H9 (cell line): ENCODE measurements at regions not wholly inside any gene's neighbourhood (a gene's known extent, or its start where the extent isn't known, plus 50 kb on each side); places are given as distances from the start of the nearest gene placed in this dataset.

Experiments
- DNase-seq: peaks from one replicate; pipeline ENCODE4 v3.0.0-alpha.2; 2017
- H2AFZ ChIP-seq: one replicate; pipeline ENCODE4 v1.6.1; 2013; ENCODE audit warnings: mild to moderate bottlenecking, low read length, control low read depth, moderate library complexity
- H2AK5ac ChIP-seq: 2 replicates; pipeline ENCODE4 v1.6.1; 2013; ENCODE audit warnings: low read length, control low read depth, mixed read lengths; ENCODE audit not compliant: insufficient read length
- H2BK120ac ChIP-seq: one replicate; pipeline ENCODE4 v1.6.1; 2013; ENCODE audit warnings: low read depth, mild to moderate bottlenecking, low read length, control low read depth, inconsistent platforms; ENCODE audit not compliant: poor library complexity, severe bottlenecking
- H2BK12ac ChIP-seq: 2 replicates; pipeline ENCODE4 v1.6.1; 2013; ENCODE audit warnings: low read length, control low read depth, mixed read lengths, low read depth; ENCODE audit not compliant: insufficient read length
- H2BK15ac ChIP-seq: 2 replicates; pipeline ENCODE4 v1.6.1; 2013; ENCODE audit warnings: low read depth, low read length, control low read depth
- H2BK20ac ChIP-seq: one replicate; pipeline ENCODE4 v1.6.1; 2013; ENCODE audit warnings: low read depth, mild to moderate bottlenecking, low read length, control low read depth, inconsistent platforms; ENCODE audit not compliant: poor library complexity, severe bottlenecking
- H2BK5ac ChIP-seq: 2 replicates; pipeline ENCODE4 v1.6.1; 2013; ENCODE audit warnings: low read length, control low read depth, mixed read lengths; ENCODE audit not compliant: insufficient read length
- H3K14ac ChIP-seq: 2 replicates; pipeline ENCODE4 v1.6.1; 2013; ENCODE audit warnings: low read length, control low read depth; ENCODE audit not compliant: insufficient read depth
- H3K18ac ChIP-seq: 2 replicates; pipeline ENCODE4 v1.6.1; 2013; ENCODE audit warnings: low read depth, mild to moderate bottlenecking, mixed read lengths, low read length, control low read depth; ENCODE audit not compliant: insufficient read length
- H3K23ac ChIP-seq: 2 replicates; pipeline ENCODE4 v1.6.1; 2013; ENCODE audit warnings: low read length, control low read depth, mixed read lengths, low read depth; ENCODE audit not compliant: insufficient read length
- H3K23me2 ChIP-seq: 2 replicates; pipeline ENCODE4 v1.6.1; 2013; ENCODE audit warnings: low read depth, mild to moderate bottlenecking, mixed read lengths, low read length, control low read depth; ENCODE audit not compliant: insufficient read length, poor library complexity, severe bottlenecking
- H3K27ac ChIP-seq: 2 replicates; pipeline ENCODE4 v1.5.1; 2013; ENCODE audit warnings: low read length, control low read depth, mixed read lengths, low read depth; ENCODE audit not compliant: insufficient read length
- H3K27me3 ChIP-seq: 2 replicates; pipeline ENCODE4 v1.6.1; 2013; ENCODE audit warnings: low read length, control low read depth, inconsistent platforms; ENCODE audit not compliant: insufficient read depth
- H3K4ac ChIP-seq: 2 replicates; pipeline ENCODE4 v1.6.1; 2013; ENCODE audit warnings: low read depth, mild to moderate bottlenecking, control low read depth, inconsistent platforms, low read length, moderate library complexity
- H3K4me1 ChIP-seq: 2 replicates; pipeline ENCODE4 v1.6.1; 2013; ENCODE audit warnings: low read length, control low read depth, inconsistent platforms; ENCODE audit not compliant: insufficient read depth
- H3K4me2 ChIP-seq: 2 replicates; pipeline ENCODE4 v1.6.1; 2013; ENCODE audit warnings: low read length, control low read depth, mixed read lengths; ENCODE audit not compliant: insufficient read length, insufficient read depth
- H3K56ac ChIP-seq: 2 replicates; pipeline ENCODE4 v1.6.1; 2013; ENCODE audit warnings: low read depth, mild to moderate bottlenecking, mixed read lengths, low read length, control low read depth; ENCODE audit not compliant: insufficient read length
- H3K79me1 ChIP-seq: 2 replicates; pipeline ENCODE4 v1.6.1; 2013; ENCODE audit warnings: low read depth, mild to moderate bottlenecking, moderate library complexity, low read length, control low read depth, inconsistent platforms; ENCODE audit not compliant: insufficient read depth, poor library complexity, severe bottlenecking
- H3K79me2 ChIP-seq: 2 replicates; pipeline ENCODE4 v1.6.1; 2013; ENCODE audit warnings: low read length, control low read depth, inconsistent platforms; ENCODE audit not compliant: insufficient read depth
- H3K9ac ChIP-seq: 2 replicates; pipeline ENCODE4 v1.6.1; 2013; ENCODE audit warnings: low read length, control low read depth, mixed read lengths; ENCODE audit not compliant: insufficient read length; ENCODE audit errors: extremely low read depth
- H3K9me3 ChIP-seq: one replicate; pipeline ENCODE4 v1.6.1; 2013; ENCODE audit warnings: low read depth, low read length, inconsistent platforms; ENCODE audit not compliant: control insufficient read depth
- H3T11ph ChIP-seq: one replicate; pipeline ENCODE4 v1.6.1; 2013; ENCODE audit warnings: mild to moderate bottlenecking, low read length, control low read depth, inconsistent platforms
- H4K20me1 ChIP-seq: one replicate; pipeline ENCODE4 v1.6.1; 2013; ENCODE audit not compliant: control insufficient read depth, insufficient read length, insufficient read depth
- H4K5ac ChIP-seq: 2 replicates; pipeline ENCODE4 v1.6.1; 2013; ENCODE audit warnings: low read depth, mild to moderate bottlenecking, mixed read lengths, low read length, control low read depth; ENCODE audit not compliant: insufficient read length
- H4K8ac ChIP-seq: replicated peaks from 2 replicates; pipeline ENCODE4 v1.6.1; 2013; ENCODE audit warnings: low read length, control low read depth, mixed read lengths, low read depth; ENCODE audit not compliant: insufficient read length
- H4K91ac ChIP-seq: 2 replicates; pipeline ENCODE4 v1.6.1; 2013; ENCODE audit warnings: low read depth, mild to moderate bottlenecking, moderate library complexity, mixed read lengths, low read length, control low read depth; ENCODE audit not compliant: insufficient read length
- H3K27ac Mint-ChIP-seq, 3 experiments: 2 replicates in 2 of 3; 3 replicates in 1 of 3; pipeline ENCODE4 v1.8.0; 2020 to 2021; ENCODE audit warnings: mixed read lengths in 3 of 3, mild to moderate bottlenecking in 1 of 3, moderate library complexity in 1 of 3
- H3K27me3 Mint-ChIP-seq: 2 replicates; pipeline ENCODE4 v1.8.0; 2021; ENCODE audit warnings: low read depth, mild to moderate bottlenecking, moderate library complexity, mixed read lengths
- H3K36me3 Mint-ChIP-seq, 3 experiments: 2 replicates in 2 of 3; 3 replicates in 1 of 3; pipeline ENCODE4 v1.8.0; 2020 to 2021; ENCODE audit warnings: low read depth in 3 of 3, mixed read lengths in 3 of 3; ENCODE audit not compliant: insufficient read depth in 1 of 3
- H3K4me1 Mint-ChIP-seq, 2 experiments: 2 replicates each; pipeline ENCODE4 v1.8.0; 2020; ENCODE audit warnings: mixed read lengths in 2 of 2
- H3K4me3 Mint-ChIP-seq, 2 experiments: 2 replicates in 1 of 2; 3 replicates in 1 of 2; pipeline ENCODE4 v1.8.0; 2020 to 2021; ENCODE audit warnings: mild to moderate bottlenecking in 2 of 2, mixed read lengths in 2 of 2, moderate library complexity in 1 of 2
- H3K9me3 Mint-ChIP-seq, 2 experiments: 2 replicates in 1 of 2; 3 replicates in 1 of 2; pipeline ENCODE4 v1.8.0; 2020; ENCODE audit warnings: mild to moderate bottlenecking in 2 of 2, mixed read lengths in 2 of 2, moderate library complexity in 1 of 2
- WGBS: extraction: QIAGEN DNeasy Blood & Tissue Kit; methylation state at CpG from one replicate; pipeline ENCODE4 v1.1.7; 2013; ENCODE audit warnings: missing lambda C conversion rate, low lambda C conversion rate, mixed read lengths; ENCODE audit not compliant: insufficient read length; ENCODE audit errors: extremely low coverage; 5-methylcytosine and 5-hydroxymethylcytosine counted together
- TF ChIP-seq, protein P1 (sequence below): fragments of 200-600 bp; sonication (generic); conservative IDR thresholded peaks from 3 replicates; pipeline ENCODE4 v1.8.0; 2021; ENCODE audit warnings: antibody characterized with exemption, mild to moderate bottlenecking

DNA sequence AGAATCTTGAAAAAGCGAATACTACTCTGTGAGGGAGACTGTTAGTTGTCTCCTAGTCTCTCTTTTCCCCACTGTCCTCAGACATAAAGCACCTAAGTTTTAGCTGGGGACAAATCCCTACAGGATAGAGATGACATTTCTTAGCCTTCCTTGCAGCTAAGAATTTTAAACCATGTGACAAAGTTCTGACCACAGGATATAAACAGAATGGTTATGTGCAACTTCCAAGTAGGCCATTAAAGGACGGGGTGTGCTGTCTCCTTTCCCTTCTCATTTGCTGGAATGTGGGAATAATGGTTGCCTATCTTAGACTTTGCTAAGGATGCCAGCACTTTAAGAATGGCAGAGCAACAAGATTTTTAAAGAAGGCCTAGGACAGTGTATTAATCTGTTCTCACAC lies 74.9 kb upstream of the PRPS1L1 start:
- no peak overlapping the region for H3K27ac Mint-ChIP-seq
- no CpG with 5 or more reads among the region's 2 CpGs for WGBS
- no peaks in the 10 kb centered on the region for H3K9me3 Mint-ChIP-seq

More for the DNA sequence above, 74.9 kb upstream of the PRPS1L1 start:
- H3K4ac ChIP-seq: no peak overlapping the region
- no peak overlapping the region for H4K8ac ChIP-seq
- no peaks in the 10 kb centered on the region for H3K23me2 ChIP-seq
- no peak overlapping the region for H3T11ph ChIP-seq
- no peak overlapping the region for H3K4me2 ChIP-seq
- no peaks in the 10 kb centered on the region for H3K79me2 ChIP-seq
- TF ChIP-seq, protein P1, sequence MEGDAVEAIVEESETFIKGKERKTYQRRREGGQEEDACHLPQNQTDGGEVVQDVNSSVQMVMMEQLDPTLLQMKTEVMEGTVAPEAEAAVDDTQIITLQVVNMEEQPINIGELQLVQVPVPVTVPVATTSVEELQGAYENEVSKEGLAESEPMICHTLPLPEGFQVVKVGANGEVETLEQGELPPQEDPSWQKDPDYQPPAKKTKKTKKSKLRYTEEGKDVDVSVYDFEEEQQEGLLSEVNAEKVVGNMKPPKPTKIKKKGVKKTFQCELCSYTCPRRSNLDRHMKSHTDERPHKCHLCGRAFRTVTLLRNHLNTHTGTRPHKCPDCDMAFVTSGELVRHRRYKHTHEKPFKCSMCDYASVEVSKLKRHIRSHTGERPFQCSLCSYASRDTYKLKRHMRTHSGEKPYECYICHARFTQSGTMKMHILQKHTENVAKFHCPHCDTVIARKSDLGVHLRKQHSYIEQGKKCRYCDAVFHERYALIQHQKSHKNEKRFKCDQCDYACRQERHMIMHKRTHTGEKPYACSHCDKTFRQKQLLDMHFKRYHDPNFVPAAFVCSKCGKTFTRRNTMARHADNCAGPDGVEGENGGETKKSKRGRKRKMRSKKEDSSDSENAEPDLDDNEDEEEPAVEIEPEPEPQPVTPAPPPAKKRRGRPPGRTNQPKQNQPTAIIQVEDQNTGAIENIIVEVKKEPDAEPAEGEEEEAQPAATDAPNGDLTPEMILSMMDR: no peak
- H3K23ac ChIP-seq: no peak overlapping the region
- H4K91ac ChIP-seq: no peak overlapping the region
- H3K56ac ChIP-seq: no peak overlapping the region
- H2BK120ac ChIP-seq: no peak overlapping the region
- no peaks in the 10 kb centered on the region for H4K20me1 ChIP-seq
- H2AK5ac ChIP-seq: no peak overlapping the region
- H2BK12ac ChIP-seq: no peak overlapping the region
- Mint-ChIP-seq H3K4me1 (no peaks in the 10 kb centered on the region), H3K27me3 (no peaks in the 10 kb centered on the region), H3K4me3 (no peak overlapping the region), H3K36me3 (no peaks in the 10 kb centered on the region)
- H3K27ac ChIP-seq: no peak overlapping the region
- no peak overlapping the region for H2BK20ac ChIP-seq
- DNase-seq: no peak
- H2BK15ac ChIP-seq: no peak overlapping the region
- H3K27me3 ChIP-seq: no peaks in the 10 kb centered on the region
- no peak overlapping the region for H2BK5ac ChIP-seq
- H3K9me3 ChIP-seq: no peaks in the 10 kb centered on the region
- no peak overlapping the region for H3K9ac ChIP-seq
- no peaks in the 10 kb centered on the region for H3K4me1 ChIP-seq
- H2AFZ ChIP-seq: no peak overlapping the region
- no peak overlapping the region for H3K14ac ChIP-seq
- no peak overlapping the region for H3K18ac ChIP-seq
- no peaks in the 10 kb centered on the region for H3K79me1 ChIP-seq
- no peak overlapping the region for H4K5ac ChIP-seq
